ENCODE measurements at regions not wholly inside any gene's neighbourhood (a gene's known extent, or its start where the extent isn't known, plus 50 kb on each side); places are given as distances from the start of the nearest gene placed in this dataset.

GRCh38 chr3:24033818-24034217 is 88.7 kb downstream of the NR1D2 start:
- Histone ChIP-seq H2BK15ac (ENCODE audit: low read length) (no peak overlapping the region), H4K8ac (ENCODE audit: low read depth, low read length) (no peak overlapping the region), H3K9ac (ENCODE audit: low read depth, low read length, poor library complexity) (no peak overlapping the region), H2AK5ac (ENCODE audit: low read depth, low read length) (no peak overlapping the region), H3K27ac (replicated peaks; ENCODE audit: low read length) (no peak overlapping the region), H3K4me1 (ENCODE audit: control insufficient read depth in 2 of 2, insufficient read depth in 1 of 2, low read depth in 1 of 2, low read length in 2 of 2) (peaks cover 0 to under 1% of the 10 kb centered on the region in 2 donors), H2BK120ac (ENCODE audit: low read depth, low read length) (no peak overlapping the region), H3K4me3 (ENCODE audit: low read length in 2 of 2) (no peak overlapping the region), H3K27me3 (ENCODE audit: control insufficient read depth in 3 of 3, insufficient read depth in 3 of 3, low read depth in 1 of 3, low read length in 3 of 3) (no peaks in the 10 kb centered on the region), H3K14ac (ENCODE audit: low read length) (no peak overlapping the region), H2BK12ac (ENCODE audit: low read length) (no peak overlapping the region), H2AFZ (ENCODE audit: low read length) (no peak overlapping the region), H2BK5ac (ENCODE audit: low read length) (no peak overlapping the region), H3K9me3 (replicated peaks in 1 of 2; ENCODE audit: control insufficient read depth in 2 of 2, insufficient read depth in 1 of 2, low read depth in 1 of 2, low read length in 2 of 2) (peaks cover 0 to 4% of the 10 kb centered on the region in 2 donors), H3K23ac (ENCODE audit: low read depth, low read length, poor library complexity) (no peak overlapping the region), H3K4me2 (ENCODE audit: insufficient read depth, low read length, poor library complexity, severe bottlenecking) (no peak overlapping the region), H3K4ac (ENCODE audit: low read length) (no peak overlapping the region), H3K18ac (ENCODE audit: low read length) (no peak overlapping the region), H3K79me1 (ENCODE audit: low read depth, low read length) (no peaks in the 10 kb centered on the region), H4K91ac (ENCODE audit: low read depth, low read length, poor library complexity) (no peak overlapping the region), H3K36me3 (replicated peaks in 1 of 2; ENCODE audit: control insufficient read depth in 2 of 2, insufficient read depth in 2 of 2, low read length in 2 of 2) (no peaks in the 10 kb centered on the region)
- DNase-seq (ENCODE audit: low spot score), result no peak
- WGBS, 2 donors (ENCODE audit: extremely low coverage in 2 of 2, insufficient read length in 2 of 2, insufficient replicate concordance in 1 of 2), result no CpG with 5 or more reads among the region's 2 CpGs

GRCh38 chr3:24034464-24034863 is 89.4 kb downstream of the NR1D2 start:
- Histone ChIP-seq H2BK12ac (ENCODE audit: low read length) (no peak overlapping the region), H3K4me2 (ENCODE audit: insufficient read depth, low read length, poor library complexity, severe bottlenecking) (no peak overlapping the region), H4K8ac (ENCODE audit: low read depth, low read length) (no peak overlapping the region), H3K36me3 (replicated peaks in 1 of 2; ENCODE audit: control insufficient read depth in 2 of 2, insufficient read depth in 2 of 2, low read length in 2 of 2) (no peaks in the 10 kb centered on the region), H3K9me3 (replicated peaks in 1 of 2; ENCODE audit: control insufficient read depth in 2 of 2, insufficient read depth in 1 of 2, low read depth in 1 of 2, low read length in 2 of 2) (peaks cover 0 to 4% of the 10 kb centered on the region in 2 donors), H2AK5ac (ENCODE audit: low read depth, low read length) (no peak overlapping the region), H3K27ac (replicated peaks; ENCODE audit: low read length) (no peak overlapping the region), H3K9ac (ENCODE audit: low read depth, low read length, poor library complexity) (no peak overlapping the region), H2BK5ac (ENCODE audit: low read length) (no peak overlapping the region), H2AFZ (ENCODE audit: low read length) (no peak overlapping the region), H2BK120ac (ENCODE audit: low read depth, low read length) (no peak overlapping the region), H3K4ac (ENCODE audit: low read length) (no peak overlapping the region), H3K18ac (ENCODE audit: low read length) (no peak overlapping the region), H3K4me3 (ENCODE audit: low read length in 2 of 2) (no peak overlapping the region), H3K14ac (ENCODE audit: low read length) (no peak overlapping the region), H3K27me3 (ENCODE audit: control insufficient read depth in 3 of 3, insufficient read depth in 3 of 3, low read depth in 1 of 3, low read length in 3 of 3) (no peaks in the 10 kb centered on the region), H4K91ac (ENCODE audit: low read depth, low read length, poor library complexity) (no peak overlapping the region), H3K79me1 (ENCODE audit: low read depth, low read length) (no peaks in the 10 kb centered on the region), H2BK15ac (ENCODE audit: low read length) (no peak overlapping the region), H3K23ac (ENCODE audit: low read depth, low read length, poor library complexity) (no peak overlapping the region), H3K4me1 (ENCODE audit: control insufficient read depth in 2 of 2, insufficient read depth in 1 of 2, low read depth in 1 of 2, low read length in 2 of 2) (peaks cover 0 to 2% of the 10 kb centered on the region in 2 donors)
- DNase-seq (ENCODE audit: low spot score), result no peak

GRCh38 chr3:24037971-24038370 is 92.9 kb downstream of the NR1D2 start:
- Histone ChIP-seq H3K9me3 (replicated peaks in 1 of 2; ENCODE audit: control insufficient read depth in 2 of 2, insufficient read depth in 1 of 2, low read depth in 1 of 2, low read length in 2 of 2) (no peaks in the 10 kb centered on the region), H2BK12ac (ENCODE audit: low read length) (no peak overlapping the region), H3K9ac (ENCODE audit: low read depth, low read length, poor library complexity) (no peak overlapping the region), H3K4me3 (ENCODE audit: low read length in 2 of 2) (no peak overlapping the region), H3K23ac (ENCODE audit: low read depth, low read length, poor library complexity) (no peak overlapping the region), H2AK5ac (ENCODE audit: low read depth, low read length) (no peak overlapping the region), H3K4ac (ENCODE audit: low read length) (no peak overlapping the region), H2BK5ac (ENCODE audit: low read length) (no peak overlapping the region), H3K4me1 (ENCODE audit: control insufficient read depth in 2 of 2, insufficient read depth in 1 of 2, low read depth in 1 of 2, low read length in 2 of 2) (peaks cover 0 to 2% of the 10 kb centered on the region in 2 donors), H2BK15ac (ENCODE audit: low read length) (no peak overlapping the region), H3K18ac (ENCODE audit: low read length) (no peak overlapping the region), H3K4me2 (ENCODE audit: insufficient read depth, low read length, poor library complexity, severe bottlenecking) (no peak overlapping the region), H4K91ac (ENCODE audit: low read depth, low read length, poor library complexity) (no peak overlapping the region), H2BK120ac (ENCODE audit: low read depth, low read length) (no peak overlapping the region), H3K14ac (ENCODE audit: low read length) (no peak overlapping the region), H3K27me3 (ENCODE audit: control insufficient read depth in 3 of 3, insufficient read depth in 3 of 3, low read depth in 1 of 3, low read length in 3 of 3) (no peaks in the 10 kb centered on the region), H3K79me1 (ENCODE audit: low read depth, low read length) (no peaks in the 10 kb centered on the region), H3K36me3 (replicated peaks in 1 of 2; ENCODE audit: control insufficient read depth in 2 of 2, insufficient read depth in 2 of 2, low read length in 2 of 2) (no peaks in the 10 kb centered on the region), H3K27ac (replicated peaks; ENCODE audit: low read length) (no peak overlapping the region), H2AFZ (ENCODE audit: low read length) (peak overlapping the region; percentile 12), H4K8ac (ENCODE audit: low read depth, low read length) (no peak overlapping the region)
- DNase-seq (ENCODE audit: low spot score), result no peak
- no CpG with 5 or more reads among the region's 2 CpGs for WGBS, 2 donors (ENCODE audit: extremely low coverage in 2 of 2, insufficient read length in 2 of 2, insufficient replicate concordance in 1 of 2)

- peaks cover 0 to 2% of the 10 kb centered on the region in 2 donors for H3K4me1 ChIP-seq (ENCODE audit: control insufficient read depth in 2 of 2, insufficient read depth in 1 of 2, low read depth in 1 of 2, low read length in 2 of 2)
- no peak overlapping the region for H4K91ac ChIP-seq (ENCODE audit: low read depth, low read length, poor library complexity)
- H3K4ac ChIP-seq (ENCODE audit: low read length), result no peak overlapping the region
- H3K36me3 ChIP-seq (replicated peaks in 1 of 2; ENCODE audit: control insufficient read depth in 2 of 2, insufficient read depth in 2 of 2, low read length in 2 of 2), result no peaks in the 10 kb centered on the region
- H2BK5ac ChIP-seq (ENCODE audit: low read length), result no peak overlapping the region
- H2BK12ac ChIP-seq (ENCODE audit: low read length), result no peak overlapping the region
- H3K9ac ChIP-seq (ENCODE audit: low read depth, low read length, poor library complexity), result no peak overlapping the region
- H3K27ac ChIP-seq (replicated peaks; ENCODE audit: low read length), result no peak overlapping the region
- H2BK120ac ChIP-seq (ENCODE audit: low read depth, low read length), result no peak overlapping the region
- no peaks in the 10 kb centered on the region for H3K27me3 ChIP-seq (ENCODE audit: control insufficient read depth in 3 of 3, insufficient read depth in 3 of 3, low read depth in 1 of 3, low read length in 3 of 3)
- no CpG with 5 or more reads among the region's 3 CpGs for WGBS, 2 donors (ENCODE audit: extremely low coverage in 2 of 2, insufficient read length in 2 of 2, insufficient replicate concordance in 1 of 2)
- H3K18ac ChIP-seq (ENCODE audit: low read length), result no peak overlapping the region
- no peak overlapping the region for H3K4me2 ChIP-seq (ENCODE audit: insufficient read depth, low read length, poor library complexity, severe bottlenecking)
- no peak overlapping the region for H3K4me3 ChIP-seq (ENCODE audit: low read length in 2 of 2)
- no peak overlapping the region for H3K23ac ChIP-seq (ENCODE audit: low read depth, low read length, poor library complexity)
- no peak overlapping the region for H4K8ac ChIP-seq (ENCODE audit: low read depth, low read length)
- H2AFZ ChIP-seq (ENCODE audit: low read length), result no peak overlapping the region
- no peaks in the 10 kb centered on the region for H3K79me1 ChIP-seq (ENCODE audit: low read depth, low read length)
- no peak overlapping the region for H3K14ac ChIP-seq (ENCODE audit: low read length)
- no peak overlapping the region for H2AK5ac ChIP-seq (ENCODE audit: low read depth, low read length)
- H3K9me3 ChIP-seq (replicated peaks in 1 of 2; ENCODE audit: control insufficient read depth in 2 of 2, insufficient read depth in 1 of 2, low read depth in 1 of 2, low read length in 2 of 2), result no peaks in the 10 kb centered on the region
- H2BK15ac ChIP-seq (ENCODE audit: low read length), result no peak overlapping the region
- no peak for DNase-seq (ENCODE audit: low spot score)
Measured at GRCh38 chr3:24040311-24040710, 95.2 kb downstream of the NR1D2 start.

Measured in neuronal stem cell (in vitro differentiated cells).